DMS153 treated with DMSO at 0.1 percent for 48 hours (cell line): ENCODE measurements at regions not wholly inside any gene's neighbourhood (a gene's known extent, or its start where the extent isn't known, plus 50 kb on each side); places are given as distances from the start of the nearest gene placed in this dataset.
"Not testable (repeated sequence)": the region's sequence is repeated elsewhere in the genome, so short reads cannot be mapped to it uniquely, and the experiment has no call there.

Source experiments
- DNase-seq: peaks from one replicate; lab custom pipeline; 2025; ENCODE audit not compliant: unreplicated experiment; lab: John Stamatoyannopoulos, UW

DNA sequence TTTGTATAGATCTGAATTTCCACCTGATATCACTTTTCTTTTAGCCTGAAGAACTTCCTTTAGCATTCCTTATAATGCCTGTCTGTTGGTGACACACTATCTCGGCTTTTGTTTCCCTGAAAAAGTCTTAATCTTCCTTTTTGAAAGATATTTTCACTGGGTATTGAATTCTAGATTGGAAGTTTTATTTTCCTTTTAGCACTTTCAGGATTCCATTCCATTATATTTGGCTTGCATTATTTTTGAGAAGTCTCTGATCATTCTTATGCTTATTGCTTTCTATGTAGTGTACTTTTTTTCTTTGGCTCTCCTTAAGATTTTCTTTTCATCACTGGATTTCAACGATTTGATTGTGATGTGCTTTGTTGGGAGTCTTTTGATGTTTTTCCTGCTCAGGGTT is 510.7 kb downstream of the RWDD3 start:
- DNase-seq = no peak

DNA sequence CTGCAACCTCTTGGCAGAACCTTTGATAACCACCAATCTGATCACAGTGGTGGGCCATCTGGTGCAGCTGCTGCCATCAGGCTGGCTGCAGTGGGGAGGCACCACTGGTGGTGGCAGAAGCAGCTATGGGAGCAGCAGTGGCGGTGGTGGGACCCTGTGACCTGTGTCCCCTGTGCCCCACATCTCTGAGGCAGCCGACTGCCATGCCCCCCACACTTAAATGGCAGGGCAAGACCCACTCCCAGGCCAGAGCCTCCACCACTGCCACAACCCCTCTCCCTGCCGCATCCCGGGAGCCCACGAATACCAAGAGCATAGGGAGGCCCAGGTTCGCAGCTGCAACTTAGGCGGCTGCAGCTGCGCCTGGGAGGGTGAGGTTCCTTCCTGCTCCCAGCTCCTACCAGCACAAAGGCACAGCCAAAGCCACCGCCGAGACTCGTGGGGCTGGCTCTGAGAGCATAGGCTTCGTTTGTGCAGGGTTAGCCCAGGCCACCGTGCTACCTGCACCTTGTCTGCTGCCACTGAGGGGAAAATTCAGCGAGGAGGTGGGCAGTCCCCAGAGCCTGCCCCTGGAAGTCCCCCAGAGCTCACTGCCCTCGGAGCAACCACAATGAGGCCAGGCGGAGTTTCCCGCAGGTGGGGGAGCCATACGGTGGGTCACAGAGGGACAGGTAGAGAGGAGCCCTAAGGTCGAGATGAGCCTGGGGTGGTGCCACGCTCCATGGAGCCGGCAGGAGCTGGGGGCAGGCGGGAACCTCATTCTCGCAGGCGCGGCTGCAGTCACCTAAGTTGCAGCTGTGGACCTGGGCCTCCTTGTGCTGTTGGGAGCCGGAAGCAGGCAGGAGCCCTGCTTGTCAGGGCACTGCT is 518.7 kb downstream of the RWDD3 start:
- DNase-seq = no peak

GRCh38 chr1:95753382-95754016 is 519.5 kb downstream of the RWDD3 start:
- no peak for DNase-seq

DNA sequence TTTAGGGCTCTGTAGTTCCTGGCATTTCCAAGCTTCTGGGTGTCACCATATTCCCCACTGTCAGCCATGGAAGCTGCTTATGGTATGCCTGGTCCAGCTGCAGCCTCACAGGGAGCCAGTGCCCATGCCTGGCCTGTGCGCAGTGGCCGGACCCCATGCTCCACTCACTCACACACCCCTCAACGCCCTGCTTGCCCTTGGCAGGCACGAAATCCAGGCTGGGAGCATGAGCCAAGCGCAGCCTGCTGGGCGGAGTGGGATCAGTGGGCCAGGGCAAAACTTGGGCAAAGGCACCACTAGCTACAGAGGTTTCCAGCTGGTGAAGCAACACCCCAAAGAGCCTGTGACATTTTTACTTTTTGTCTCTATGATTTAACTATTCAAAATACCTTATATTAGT is 520.4 kb downstream of the RWDD3 start:
- DNase-seq = no peak

DNA sequence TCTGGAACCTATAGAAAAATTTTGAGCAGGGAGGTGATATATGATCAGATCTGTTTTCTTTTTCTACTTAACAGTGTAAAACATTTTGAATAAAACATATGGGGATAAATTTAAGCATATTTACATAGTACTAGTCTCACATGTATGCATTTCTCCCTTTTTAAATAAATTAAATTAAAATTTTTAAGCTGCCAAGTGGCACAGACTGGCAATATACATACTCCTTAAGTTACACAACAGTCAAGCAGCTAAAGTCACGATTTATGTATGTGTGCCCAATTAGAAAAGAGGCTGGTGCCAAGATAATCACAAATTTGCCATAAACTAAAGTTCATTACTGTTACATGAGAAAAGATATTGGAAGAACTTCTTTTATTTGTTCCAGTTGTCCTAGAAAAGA is 532.0 kb downstream of the RWDD3 start:
- DNase-seq = no peak

- DNase-seq = no peak
Measured at GRCh38 chr1:95770581-95770980, 536.6 kb downstream of the RWDD3 start.

GRCh38 chr1:95778217-95778616 is 544.2 kb downstream of the RWDD3 start:
- no peak for DNase-seq

DNA sequence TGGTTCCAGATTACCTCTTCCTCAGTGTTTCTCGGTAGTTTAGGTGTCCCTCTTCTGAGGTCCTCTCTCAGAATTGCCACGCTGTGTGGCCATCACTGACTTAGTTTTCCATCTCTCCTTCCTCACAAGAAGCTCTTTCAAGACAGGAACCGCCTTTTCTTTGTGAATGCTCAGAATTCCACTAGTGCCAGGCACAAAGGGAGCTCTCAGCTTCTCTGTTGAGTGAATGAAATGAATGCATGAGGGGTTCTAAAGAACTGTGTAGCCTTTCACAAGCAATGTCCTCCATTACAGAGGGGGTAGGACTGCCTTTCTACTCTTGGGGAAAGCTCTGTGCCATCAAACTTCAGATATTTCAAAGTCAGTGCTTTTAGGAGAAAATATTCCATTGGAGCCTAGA is 546.8 kb downstream of the RWDD3 start:
- DNase-seq = no peak

- no peak for DNase-seq
Measured at GRCh38 chr1:95790136-95790535, 556.1 kb downstream of the RWDD3 start.

DNA sequence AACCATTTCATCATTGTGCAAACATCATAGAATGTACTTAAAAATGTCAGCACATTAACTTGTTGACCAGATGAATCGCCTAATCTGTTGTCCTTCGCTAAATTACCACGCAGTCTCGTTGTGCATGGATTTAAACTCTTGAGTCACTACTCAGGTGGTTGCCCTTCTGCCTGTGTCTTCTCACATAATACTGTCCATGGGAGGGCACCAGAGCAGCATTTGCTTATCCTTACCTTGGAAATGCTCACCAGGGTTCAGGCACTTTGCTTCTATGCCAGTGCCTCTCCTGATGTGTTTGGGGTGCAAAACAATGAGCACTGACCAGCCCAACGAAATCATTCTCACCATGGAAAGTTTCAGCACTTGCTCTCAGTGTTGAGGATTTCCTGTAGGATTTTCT is 559.9 kb downstream of the RWDD3 start:
- DNase-seq = no peak

- not testable (repeated sequence) for DNase-seq
Measured at GRCh38 chr1:95797761-95798160, 563.8 kb downstream of the RWDD3 start.

DNA sequence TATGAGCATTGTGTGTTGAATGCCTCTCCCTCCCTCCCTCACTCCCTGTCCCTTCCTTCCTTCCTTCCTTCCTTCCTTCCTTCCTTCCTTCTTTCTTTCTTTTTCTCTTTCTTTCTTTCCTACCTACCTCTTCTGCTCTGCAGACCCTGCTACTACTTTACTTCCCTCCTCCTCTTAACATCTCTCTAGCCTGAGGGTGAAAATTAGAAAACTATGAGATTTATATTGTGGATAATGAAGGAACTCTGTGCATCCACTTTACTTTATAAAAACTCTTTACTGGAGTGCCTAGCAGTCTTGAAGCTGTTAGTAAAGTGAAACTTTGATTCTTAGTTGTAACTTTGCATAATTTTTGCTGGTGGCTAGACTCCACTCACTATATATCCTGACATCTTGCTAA is 572.2 kb downstream of the RWDD3 start:
- DNase-seq = no peak

- no peak for DNase-seq
Measured at GRCh38 chr1:95809391-95809790, 575.4 kb downstream of the RWDD3 start.

DNA sequence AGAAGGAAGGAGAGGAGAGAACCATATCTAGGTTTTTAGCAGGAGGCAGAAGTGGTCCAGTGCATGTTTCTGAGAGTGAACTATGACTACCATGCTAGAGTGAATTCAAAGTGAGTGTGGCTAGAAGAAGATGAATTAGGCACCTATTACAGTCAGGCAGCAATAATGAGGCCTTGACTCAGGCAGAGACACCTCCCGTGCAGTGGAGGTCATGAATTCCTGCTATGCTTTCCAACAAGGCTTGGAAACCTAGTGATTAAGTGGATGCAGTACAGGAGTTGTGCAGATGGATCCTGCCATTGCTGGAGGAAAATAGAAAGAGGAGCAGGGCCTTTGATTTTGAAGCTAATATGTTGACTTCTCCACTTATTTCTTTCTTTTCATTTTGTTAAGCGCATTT is 581.5 kb downstream of the RWDD3 start:
- no peak for DNase-seq

DNA sequence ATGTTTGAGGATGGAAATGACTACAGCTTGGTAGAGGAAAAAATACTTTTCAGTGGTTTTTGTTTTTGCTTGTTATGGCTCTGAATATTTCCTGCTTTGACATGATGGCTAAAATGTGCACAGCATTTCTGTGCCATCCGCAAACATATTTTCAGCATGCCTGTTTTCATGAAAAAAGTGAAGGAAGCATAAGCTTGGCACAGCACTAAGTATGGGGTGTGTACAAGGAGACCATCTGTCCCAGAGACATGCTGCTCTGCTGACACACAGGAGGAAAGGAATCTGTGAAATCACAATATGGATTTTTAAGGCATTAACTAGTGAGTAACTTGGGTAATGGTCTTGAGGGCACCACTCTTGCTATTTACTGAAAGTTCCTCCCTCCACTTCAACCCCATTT is 595.5 kb downstream of the RWDD3 start:
- no peak for DNase-seq

- DNase-seq = no peak
Measured at GRCh38 chr1:95832370-95832769, 598.4 kb downstream of the RWDD3 start.

DNA sequence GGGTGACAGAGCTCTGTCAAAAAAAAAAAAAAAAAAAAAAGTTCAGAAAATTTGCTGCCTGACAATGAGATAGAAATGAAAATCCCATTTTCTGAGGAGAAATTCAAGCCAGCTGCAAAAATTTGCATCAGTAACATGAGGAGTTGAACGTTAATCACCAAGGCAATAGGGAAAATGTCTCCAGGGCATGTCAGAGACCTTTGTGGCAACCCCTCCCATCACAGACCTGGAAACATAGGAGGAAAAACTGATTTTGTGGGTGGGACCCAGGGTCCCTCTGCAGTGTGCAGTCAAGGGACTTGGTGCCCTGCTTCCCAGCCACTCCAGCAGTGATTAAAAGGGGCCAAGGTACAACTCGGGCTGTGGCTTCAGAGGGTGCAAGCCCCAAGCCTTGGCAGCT is 615.4 kb downstream of the RWDD3 start:
- no peak for DNase-seq

DNA sequence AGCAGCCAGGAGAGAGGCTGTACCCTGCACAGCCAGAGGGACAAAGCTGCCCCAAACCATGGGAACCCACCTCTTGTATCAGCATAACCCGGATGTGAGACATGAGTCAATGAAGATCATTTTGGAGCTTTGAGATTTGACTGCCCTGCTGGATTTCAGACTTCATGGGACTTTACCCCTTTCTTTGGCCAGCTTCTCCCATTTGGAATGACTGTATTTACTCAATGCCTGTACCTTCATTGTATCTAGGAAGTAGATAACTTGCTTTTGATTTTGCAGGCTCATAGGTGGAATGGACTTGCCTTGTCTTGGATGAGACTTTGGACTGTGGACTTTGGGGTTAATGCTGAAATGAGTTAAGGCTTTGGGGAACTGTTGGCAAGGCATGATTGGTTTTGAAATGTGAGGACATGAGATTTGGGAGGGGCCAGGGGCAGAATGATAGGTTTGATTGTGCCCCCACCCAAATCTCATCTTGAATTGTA is 616.2 kb downstream of the RWDD3 start:
- DNase-seq = no peak

DNA sequence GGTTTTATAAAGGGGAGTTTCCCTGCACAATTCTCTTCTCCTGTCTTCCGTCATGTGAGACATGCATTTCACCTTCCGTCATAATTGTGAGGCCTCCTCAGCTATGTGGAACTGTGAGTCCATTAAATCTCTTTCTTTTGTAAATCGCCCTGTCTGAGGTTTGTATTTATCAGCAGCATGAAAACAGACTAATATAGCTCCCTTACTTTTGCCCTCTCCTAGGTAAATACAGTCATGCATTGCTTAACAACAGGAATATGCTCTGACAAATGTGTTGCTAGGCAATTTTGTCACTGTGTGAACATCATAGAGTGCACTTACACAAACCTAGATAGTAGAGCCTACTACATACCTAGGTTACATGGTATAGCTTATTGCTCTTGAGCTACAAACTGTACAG is 616.8 kb downstream of the RWDD3 start:
- DNase-seq = no peak

DNA sequence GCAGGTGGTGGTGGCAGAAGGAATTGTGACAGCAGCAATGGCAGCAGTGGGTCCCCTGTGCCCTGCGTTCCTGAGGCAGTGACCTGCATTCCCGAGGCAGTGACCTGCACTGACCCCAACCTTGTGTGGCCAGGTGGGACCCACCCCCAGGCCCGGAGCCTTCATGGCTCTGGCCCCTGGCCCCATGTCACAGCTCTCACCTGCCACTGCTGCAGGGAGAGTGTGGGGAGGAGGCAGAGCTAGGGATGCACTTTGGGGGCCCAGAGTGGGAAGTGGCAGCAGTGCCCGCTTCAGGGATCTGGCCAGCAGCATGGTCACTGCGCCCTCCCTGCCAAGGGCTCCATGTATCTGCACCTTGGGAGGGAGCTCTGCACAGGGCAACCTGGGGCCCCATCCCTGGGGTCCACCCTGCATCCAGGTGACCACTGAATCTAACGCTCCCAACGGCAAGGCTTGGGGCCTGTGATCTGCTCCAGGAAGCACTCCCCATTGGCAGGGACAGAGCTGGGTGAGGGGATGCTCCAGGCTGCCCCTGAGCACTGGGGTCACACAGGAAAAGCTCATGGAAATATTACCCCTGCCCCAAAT is 618.6 kb downstream of the RWDD3 start:
- no peak for DNase-seq

DNA sequence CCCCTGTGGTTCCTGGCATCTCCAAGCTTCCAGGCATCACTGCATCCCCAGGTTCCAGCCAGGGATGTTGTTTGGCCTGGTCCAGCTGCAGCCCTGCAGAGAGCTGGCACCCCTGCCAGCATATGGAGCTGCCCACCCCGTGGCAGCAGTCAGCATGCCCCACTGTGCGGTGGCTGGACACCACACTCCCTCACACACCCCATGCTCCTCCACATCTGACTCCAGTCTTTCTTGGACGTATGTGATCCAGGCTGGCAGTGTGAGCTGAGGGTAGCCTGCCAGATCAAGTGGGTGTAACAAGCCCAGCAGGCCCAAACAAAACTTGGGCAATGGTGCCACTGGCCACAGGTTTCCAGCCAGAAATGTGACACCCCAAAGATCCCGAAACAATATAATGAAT is 620.4 kb downstream of the RWDD3 start:
- no peak for DNase-seq

GRCh38 chr1:95863086-95863485 is 629.1 kb downstream of the RWDD3 start:
- DNase-seq = no peak
